ENCODE measurements at regions not wholly inside any gene's neighbourhood (a gene's known extent, or its start where the extent isn't known, plus 50 kb on each side); places are given as distances from the start of the nearest gene placed in this dataset.

GRCh38 chr9:115481769-115482168, 363.8 kb upstream of the TNC start:
- H3K27ac Mint-ChIP-seq (ENCODE audit: unreplicated experiment) = no peak overlapping the region
- no peak for DNase-seq (ENCODE audit: extremely low spot score, unreplicated experiment)
- no peaks in the 10 kb centered on the region for H3K27me3 Mint-ChIP-seq (ENCODE audit: unreplicated experiment)
- TF ChIP-seq CTCF (IDR thresholded peaks at IDR 0.05) = no peak
- no peaks in the 10 kb centered on the region for H3K9me3 Mint-ChIP-seq (ENCODE audit: unreplicated experiment)
- no peaks in the 10 kb centered on the region for H3K36me3 Mint-ChIP-seq (ENCODE audit: unreplicated experiment)
- H3K4me1 Mint-ChIP-seq (ENCODE audit: unreplicated experiment) = no peaks in the 10 kb centered on the region
- no peak overlapping the region for H3K4me3 Mint-ChIP-seq (ENCODE audit: unreplicated experiment)

GRCh38 chr9:115482747-115483146, 364.8 kb upstream of the TNC start:
- Mint-ChIP-seq H3K27ac (ENCODE audit: unreplicated experiment) (no peak overlapping the region), H3K4me1 (ENCODE audit: unreplicated experiment) (no peaks in the 10 kb centered on the region), H3K4me3 (ENCODE audit: unreplicated experiment) (no peak overlapping the region), H3K27me3 (ENCODE audit: unreplicated experiment) (no peaks in the 10 kb centered on the region), H3K36me3 (ENCODE audit: unreplicated experiment) (no peaks in the 10 kb centered on the region), H3K9me3 (ENCODE audit: unreplicated experiment) (no peaks in the 10 kb centered on the region)
- DNase-seq (ENCODE audit: extremely low spot score, unreplicated experiment) = no peak
- no peak for TF ChIP-seq CTCF (IDR thresholded peaks at IDR 0.05)

- H3K27me3 Mint-ChIP-seq (ENCODE audit: unreplicated experiment) = peaks cover 2% of the 10 kb centered on the region
Measured at GRCh38 chr9:115492869-115493268, 374.9 kb upstream of the TNC start.

GRCh38 chr9:115494393-115494792, 376.4 kb upstream of the TNC start:
- Mint-ChIP-seq H3K27me3 (ENCODE audit: unreplicated experiment) (peaks cover 2% of the 10 kb centered on the region), H3K4me3 (ENCODE audit: unreplicated experiment) (no peak overlapping the region), H3K36me3 (ENCODE audit: unreplicated experiment) (no peaks in the 10 kb centered on the region), H3K4me1 (ENCODE audit: unreplicated experiment) (peaks cover 12% of the 10 kb centered on the region), H3K27ac (ENCODE audit: unreplicated experiment) (no peak overlapping the region), H3K9me3 (ENCODE audit: unreplicated experiment) (no peaks in the 10 kb centered on the region)
- DNase-seq (ENCODE audit: extremely low spot score, unreplicated experiment) = no peak
- no peak for TF ChIP-seq CTCF (IDR thresholded peaks at IDR 0.05)

More at GRCh38 chr9:115492869-115493268, 374.9 kb upstream of the TNC start:
- no peak for DNase-seq (ENCODE audit: extremely low spot score, unreplicated experiment)
- H3K4me1 Mint-ChIP-seq (ENCODE audit: unreplicated experiment) = peaks cover 12% of the 10 kb centered on the region
- no peak for TF ChIP-seq CTCF (IDR thresholded peaks at IDR 0.05)
- no peaks in the 10 kb centered on the region for H3K36me3 Mint-ChIP-seq (ENCODE audit: unreplicated experiment)
- H3K9me3 Mint-ChIP-seq (ENCODE audit: unreplicated experiment) = no peaks in the 10 kb centered on the region
- H3K27ac Mint-ChIP-seq (ENCODE audit: unreplicated experiment) = no peak overlapping the region
- no peak overlapping the region for H3K4me3 Mint-ChIP-seq (ENCODE audit: unreplicated experiment)

- DNase-seq (ENCODE audit: extremely low spot score, unreplicated experiment) = no peak
- no peaks in the 10 kb centered on the region for H3K36me3 Mint-ChIP-seq (ENCODE audit: unreplicated experiment)
Measured at GRCh38 chr9:115495052-115495635, 377.2 kb upstream of the TNC start.

More at GRCh38 chr9:115495052-115495635, 377.2 kb upstream of the TNC start:
- TF ChIP-seq CTCF (IDR thresholded peaks at IDR 0.05) = no peak
- no peak overlapping the region for H3K27ac Mint-ChIP-seq (ENCODE audit: unreplicated experiment)
- H3K9me3 Mint-ChIP-seq (ENCODE audit: unreplicated experiment) = no peaks in the 10 kb centered on the region
- H3K4me3 Mint-ChIP-seq (ENCODE audit: unreplicated experiment) = no peak overlapping the region
- H3K4me1 Mint-ChIP-seq (ENCODE audit: unreplicated experiment) = peaks cover 12% of the 10 kb centered on the region
- no peaks in the 10 kb centered on the region for H3K27me3 Mint-ChIP-seq (ENCODE audit: unreplicated experiment)
